OCI-LY1 (cell line): ENCODE measurements at regions not wholly inside any gene's neighbourhood (a gene's known extent, or its start where the extent isn't known, plus 50 kb on each side); places are given as distances from the start of the nearest gene placed in this dataset.

Source experiments
- H2AFZ ChIP-seq: fragments of 200-600 bp; sonication (generic), shearing (Covaris generic); 2 replicates; pipeline ENCODE4 v1.6.0; 2014; ENCODE audit warnings: antibody characterized with exemption, mild to moderate bottlenecking, low read length
- H3F3A ChIP-seq: fragments of 200-600 bp; sonication (generic), shearing (Covaris generic); 2 replicates; pipeline ENCODE4 v1.6.0; 2014; ENCODE audit warnings: mild to moderate bottlenecking, antibody characterized with exemption, low read length, moderate library complexity; ENCODE audit not compliant: insufficient read depth
- H3K27ac ChIP-seq: fragments of 200-600 bp; sonication (generic); 2 replicates; pipeline ENCODE4 v1.5.1; 2014; ENCODE audit warnings: low read length, mixed run types, mild to moderate bottlenecking, low read depth; ENCODE audit not compliant: poor library complexity, severe bottlenecking
- H3K27me3 ChIP-seq: fragments of 200-600 bp; sonication (generic); 2 replicates; pipeline ENCODE4 v1.6.0; 2014; ENCODE audit warnings: antibody characterized with exemption, mild to moderate bottlenecking, low read length, moderate library complexity; ENCODE audit not compliant: insufficient read depth
- H3K36me3 ChIP-seq: fragments of 200-600 bp; sonication (generic); 2 replicates; pipeline ENCODE4 v1.6.1; 2014; ENCODE audit warnings: mild to moderate bottlenecking, antibody characterized with exemption, low read length, moderate library complexity, mixed read lengths; ENCODE audit not compliant: insufficient read depth
- H3K4me1 ChIP-seq: fragments of 200-600 bp; sonication (generic); 2 replicates; pipeline ENCODE4 v1.5.1; 2014; ENCODE audit warnings: mild to moderate bottlenecking, low read length, moderate library complexity; ENCODE audit not compliant: insufficient read depth, severe bottlenecking
- H3K4me2 ChIP-seq: fragments of 200-600 bp; sonication (generic), shearing (Covaris generic); 2 replicates; pipeline ENCODE4 v1.6.1; 2014; ENCODE audit warnings: low read length
- H3K4me3 ChIP-seq: fragments of 200-600 bp; sonication (generic); 2 replicates; pipeline ENCODE4 v1.5.1; 2014; ENCODE audit warnings: low read length, low read depth, mild to moderate bottlenecking, mixed read lengths; ENCODE audit not compliant: poor library complexity, severe bottlenecking
- H3K79me2 ChIP-seq: fragments of 200-600 bp; shearing (Covaris generic); 2 replicates; pipeline ENCODE4 v1.6.1; 2016; ENCODE audit warnings: mixed run types, low read length, mixed read lengths; ENCODE audit not compliant: insufficient read depth
- H3K9ac ChIP-seq: fragments of 200-600 bp; sonication (generic), shearing (Covaris generic); 2 replicates; pipeline ENCODE4 v1.6.1; 2014; ENCODE audit warnings: mild to moderate bottlenecking, low read length, mixed read lengths
- H3K9me2 ChIP-seq: fragments of 200-600 bp; sonication (generic), shearing (Covaris generic); 2 replicates; pipeline ENCODE4 v1.6.1; 2014; ENCODE audit warnings: low read depth, mild to moderate bottlenecking, low read length, mixed read lengths
- H3K9me3 ChIP-seq: fragments of 200-600 bp; shearing (Covaris generic); 2 replicates; pipeline ENCODE4 v1.6.1; 2014; ENCODE audit warnings: low read length, mixed read lengths
- H4K20me1 ChIP-seq: fragments of 200-600 bp; sonication (generic), shearing (Covaris generic); 2 replicates; pipeline ENCODE4 v1.6.0; 2016; ENCODE audit warnings: mild to moderate bottlenecking, low read length; ENCODE audit not compliant: insufficient read depth
- CTCF ChIP-seq: fragments of 200-600 bp; sonication (generic), shearing (Covaris generic); IDR thresholded peaks from 2 replicates; pipeline ENCODE4 v1.5.1; 2017; ENCODE audit warnings: mild to moderate bottlenecking, antibody characterized with exemption, low read length, moderate library complexity, mixed read lengths
- EZH2 ChIP-seq: fragments of 200-600 bp; sonication (generic), shearing (Covaris generic); IDR thresholded peaks from 2 replicates; pipeline ENCODE4 v1.8.0; 2017; ENCODE audit warnings: borderline replicate concordance, mixed run types, mild to moderate bottlenecking, antibody characterized with exemption, low read length, moderate library complexity, mixed read lengths

- TF ChIP-seq EZH2: no peak
- TF ChIP-seq CTCF: no peak
- Histone ChIP-seq H3K4me3 (no peak overlapping the region), H3K4me1 (no peaks in the 10 kb centered on the region)
These were observed 56.9 kb upstream of the MRTFB start for GRCh38 chr16:14014284-14014625.

GRCh38 chr16:14015033-14015432 lies 56.1 kb upstream of the MRTFB start:
- H3F3A ChIP-seq: no peaks in the 10 kb centered on the region
- H3K4me1 ChIP-seq: no peaks in the 10 kb centered on the region
- no peak overlapping the region for H3K4me3 ChIP-seq
- H3K36me3 ChIP-seq: no peaks in the 10 kb centered on the region
- no peaks in the 10 kb centered on the region for H3K9me2 ChIP-seq
- no peaks in the 10 kb centered on the region for H4K20me1 ChIP-seq
- H2AFZ ChIP-seq: no peak overlapping the region
- no peaks in the 10 kb centered on the region for H3K27me3 ChIP-seq
- TF ChIP-seq CTCF (no peak), EZH2 (no peak)
- H3K79me2 ChIP-seq: no peaks in the 10 kb centered on the region
- H3K27ac ChIP-seq: no peak overlapping the region
- no peaks in the 10 kb centered on the region for H3K9me3 ChIP-seq
- H3K4me2 ChIP-seq: no peak overlapping the region
- H3K9ac ChIP-seq: no peak overlapping the region

More at GRCh38 chr16:14014284-14014625, 56.9 kb upstream of the MRTFB start:
- Histone ChIP-seq H3K4me2 (no peak overlapping the region), H3K9me2 (no peaks in the 10 kb centered on the region), H3K27me3 (no peaks in the 10 kb centered on the region), H2AFZ (no peak overlapping the region), H3K36me3 (no peaks in the 10 kb centered on the region), H4K20me1 (no peaks in the 10 kb centered on the region), H3K9me3 (no peaks in the 10 kb centered on the region), H3F3A (no peaks in the 10 kb centered on the region), H3K9ac (no peak overlapping the region), H3K27ac (no peak overlapping the region), H3K79me2 (no peaks in the 10 kb centered on the region)

- Histone ChIP-seq H2AFZ (no peak overlapping the region), H3K36me3 (no peaks in the 10 kb centered on the region), H3K4me3 (no peak overlapping the region), H3K4me1 (no peaks in the 10 kb centered on the region), H3K9me2 (no peaks in the 10 kb centered on the region), H4K20me1 (no peaks in the 10 kb centered on the region), H3K9me3 (no peaks in the 10 kb centered on the region), H3K9ac (no peak overlapping the region), H3K27me3 (no peaks in the 10 kb centered on the region), H3F3A (no peaks in the 10 kb centered on the region), H3K27ac (no peak overlapping the region), H3K4me2 (no peak overlapping the region), H3K79me2 (no peaks in the 10 kb centered on the region)
- TF ChIP-seq EZH2: no peak
- TF ChIP-seq CTCF: no peak
These were observed 55.7 kb upstream of the MRTFB start for GRCh38 chr16:14015461-14015860.
